NB4 (cell line): ENCODE measurements at regions not wholly inside any gene's neighbourhood (a gene's known extent, or its start where the extent isn't known, plus 50 kb on each side); places are given as distances from the start of the nearest gene placed in this dataset.

ENCODE experiments used
- CTCF ChIP-seq: IDR thresholded peaks from one replicate; pipeline ENCODE4 v1.5.1; 2012; ENCODE audit warnings: low read depth, low read length
- MAX ChIP-seq: IDR thresholded peaks from 2 replicates; pipeline ENCODE4 v1.6.1; 2011; ENCODE audit warnings: low read depth, low read length
- MYC ChIP-seq: IDR thresholded peaks from 2 replicates; pipeline ENCODE4 v1.6.1; 2011; ENCODE audit warnings: low read depth, low read length
- POLR2A ChIP-seq: IDR thresholded peaks from 2 replicates; pipeline ENCODE4 v1.6.1; 2011; ENCODE audit warnings: mild to moderate bottlenecking; ENCODE audit not compliant: insufficient read length; ENCODE audit errors: extremely low read depth

- TF ChIP-seq CTCF (no peak), MYC (no peak), MAX (no peak), POLR2A (no peak)
Measured at GRCh38 chr1:242886137-242886536, 361.6 kb upstream of the PLD5 start.
